HG03025 (cell line): ENCODE measurements at regions not wholly inside any gene's neighbourhood (a gene's known extent, or its start where the extent isn't known, plus 50 kb on each side); places are given as distances from the start of the nearest gene placed in this dataset.

ENCODE experiments used
- ATAC-seq: cut with Tn5 transposase; IDR thresholded peaks from one replicate; pipeline ENCODE4 v1.9.1; 2021; ENCODE audit warnings: mild to moderate bottlenecking, moderate library complexity; ENCODE audit not compliant: unreplicated experiment, low FRiP score

- ATAC-seq, result no peak
These were observed 115.0 kb upstream of the HS3ST1 start for GRCh38 chr4:11543706-11544105.

- ATAC-seq, result no peak
These were observed 114.3 kb upstream of the HS3ST1 start for GRCh38 chr4:11542952-11543351.

GRCh38 chr4:11537846-11538245 is 109.2 kb upstream of the HS3ST1 start:
- no peak for ATAC-seq

GRCh38 chr4:11535333-11535732 is 106.6 kb upstream of the HS3ST1 start:
- ATAC-seq, result no peak

- ATAC-seq, result no peak
These were observed 106.1 kb upstream of the HS3ST1 start for GRCh38 chr4:11534623-11535302.

- no peak for ATAC-seq
These were observed 103.4 kb upstream of the HS3ST1 start for GRCh38 chr4:11532138-11532537.

- ATAC-seq, result no peak
These were observed 101.0 kb upstream of the HS3ST1 start for GRCh38 chr4:11529625-11530201.

GRCh38 chr4:11525085-11525484 is 96.4 kb upstream of the HS3ST1 start:
- ATAC-seq, result no peak

GRCh38 chr4:11518754-11519153 is 90.1 kb upstream of the HS3ST1 start:
- no peak for ATAC-seq

- ATAC-seq, result no peak
These were observed 86.2 kb upstream of the HS3ST1 start for GRCh38 chr4:11514779-11515419.

GRCh38 chr4:11514003-11514402 is 85.3 kb upstream of the HS3ST1 start:
- no peak for ATAC-seq

GRCh38 chr4:11512871-11513270 is 84.2 kb upstream of the HS3ST1 start:
- ATAC-seq, result no peak

- ATAC-seq, result no peak
These were observed 82.6 kb upstream of the HS3ST1 start for GRCh38 chr4:11511321-11511720.

GRCh38 chr4:11507920-11508319 is 79.2 kb upstream of the HS3ST1 start:
- no peak for ATAC-seq

- no peak for ATAC-seq
These were observed 77.5 kb upstream of the HS3ST1 start for GRCh38 chr4:11506194-11506593.

- ATAC-seq, result no peak
These were observed 76.7 kb upstream of the HS3ST1 start for GRCh38 chr4:11505221-11505971.

- no peak for ATAC-seq
These were observed 74.5 kb upstream of the HS3ST1 start for GRCh38 chr4:11503166-11503565.

- ATAC-seq, result no peak
These were observed 69.3 kb upstream of the HS3ST1 start for GRCh38 chr4:11497972-11498371.

GRCh38 chr4:11497212-11497806 is 68.6 kb upstream of the HS3ST1 start:
- ATAC-seq, result no peak

GRCh38 chr4:11496351-11496829 is 67.7 kb upstream of the HS3ST1 start:
- ATAC-seq, result no peak

GRCh38 chr4:11495818-11496217 is 67.1 kb upstream of the HS3ST1 start:
- no peak for ATAC-seq
